ENCODE measurements at regions not wholly inside any gene's neighbourhood (a gene's known extent, or its start where the extent isn't known, plus 50 kb on each side); places are given as distances from the start of the nearest gene placed in this dataset.

GRCh38 chr20:60410618-60411264 is 452.5 kb downstream of the CDH26 start:
- TF ChIP-seq, protein P1, sequence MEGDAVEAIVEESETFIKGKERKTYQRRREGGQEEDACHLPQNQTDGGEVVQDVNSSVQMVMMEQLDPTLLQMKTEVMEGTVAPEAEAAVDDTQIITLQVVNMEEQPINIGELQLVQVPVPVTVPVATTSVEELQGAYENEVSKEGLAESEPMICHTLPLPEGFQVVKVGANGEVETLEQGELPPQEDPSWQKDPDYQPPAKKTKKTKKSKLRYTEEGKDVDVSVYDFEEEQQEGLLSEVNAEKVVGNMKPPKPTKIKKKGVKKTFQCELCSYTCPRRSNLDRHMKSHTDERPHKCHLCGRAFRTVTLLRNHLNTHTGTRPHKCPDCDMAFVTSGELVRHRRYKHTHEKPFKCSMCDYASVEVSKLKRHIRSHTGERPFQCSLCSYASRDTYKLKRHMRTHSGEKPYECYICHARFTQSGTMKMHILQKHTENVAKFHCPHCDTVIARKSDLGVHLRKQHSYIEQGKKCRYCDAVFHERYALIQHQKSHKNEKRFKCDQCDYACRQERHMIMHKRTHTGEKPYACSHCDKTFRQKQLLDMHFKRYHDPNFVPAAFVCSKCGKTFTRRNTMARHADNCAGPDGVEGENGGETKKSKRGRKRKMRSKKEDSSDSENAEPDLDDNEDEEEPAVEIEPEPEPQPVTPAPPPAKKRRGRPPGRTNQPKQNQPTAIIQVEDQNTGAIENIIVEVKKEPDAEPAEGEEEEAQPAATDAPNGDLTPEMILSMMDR (IDR thresholded peaks at IDR 0.05) = no peak
- H3K36me3 ChIP-seq = no peaks in the 10 kb centered on the region

DNA sequence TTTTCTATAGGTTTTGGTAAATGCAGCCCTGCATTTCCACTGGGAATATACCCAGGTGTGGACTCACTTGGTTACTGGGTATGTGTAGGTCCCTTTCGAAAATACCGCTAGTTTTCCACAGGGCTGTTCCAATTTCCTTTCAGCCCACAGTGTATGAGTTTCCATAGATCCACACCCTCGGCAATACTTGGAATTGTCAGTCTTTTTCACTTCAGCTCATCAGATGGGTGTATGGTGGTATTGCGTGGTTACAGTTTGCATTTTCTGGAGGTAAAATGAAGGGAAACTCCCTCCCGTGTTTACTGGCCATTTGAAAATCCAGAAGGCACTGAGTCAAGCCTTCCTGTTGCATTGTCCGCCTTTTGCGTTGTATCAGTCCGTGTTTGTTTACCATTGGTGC is 453.6 kb downstream of the CDH26 start:
- H3K4me1 ChIP-seq = no peaks in the 10 kb centered on the region
- intact Hi-C loops (cut with DNase I) = no loop called here
- no peaks in the 10 kb centered on the region for H3K36me3 ChIP-seq
- no peaks in the 10 kb centered on the region for H3K9me3 ChIP-seq
- no peaks in the 10 kb centered on the region for H3K27me3 ChIP-seq
- TF ChIP-seq, protein P1 (IDR thresholded peaks at IDR 0.05) = no peak
- no peak overlapping the region for H3K4me3 ChIP-seq
- no peak for DNase-seq (ENCODE audit: low spot score in 2 of 2)
- H3K27ac ChIP-seq = no peak overlapping the region

More at GRCh38 chr20:60410618-60411264, 452.5 kb downstream of the CDH26 start:
- H3K27me3 ChIP-seq = no peaks in the 10 kb centered on the region
- no peaks in the 10 kb centered on the region for H3K9me3 ChIP-seq
- H3K4me3 ChIP-seq = no peak overlapping the region
- DNase-seq (ENCODE audit: low spot score in 2 of 2) = no peak
- H3K27ac ChIP-seq = no peak overlapping the region
- intact Hi-C loops (cut with DNase I) = no loop called here
- H3K4me1 ChIP-seq = no peaks in the 10 kb centered on the region

DNA sequence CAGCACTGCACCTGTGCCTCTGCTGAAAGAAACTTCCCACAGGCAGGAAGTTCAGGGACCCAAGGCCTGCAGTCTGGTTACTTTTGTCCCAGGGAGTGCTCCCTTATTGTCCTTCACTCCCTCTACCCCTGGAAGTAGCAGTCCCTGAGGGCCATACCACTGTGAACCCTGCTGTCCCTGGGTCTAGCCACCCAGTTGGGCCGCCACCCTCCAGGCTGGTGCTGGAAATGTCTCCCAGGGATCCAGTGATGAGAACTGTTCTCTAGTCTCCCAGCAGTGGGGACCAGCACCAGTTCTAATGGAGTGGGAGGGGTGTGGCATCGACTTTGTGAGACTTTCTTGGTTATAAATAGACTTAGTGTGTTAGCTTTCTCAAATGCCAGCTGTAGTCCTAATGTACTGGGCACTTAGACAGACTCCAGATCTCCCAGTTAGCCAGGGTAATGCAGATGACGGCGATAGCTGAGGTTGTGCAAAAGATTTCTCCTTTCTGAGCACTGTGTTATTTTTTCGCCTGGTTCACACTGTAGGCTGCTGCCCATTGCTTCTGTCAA is 462.5 kb downstream of the CDH26 start:
- DNase-seq (ENCODE audit: low spot score in 2 of 2) = no peak
- no peaks in the 10 kb centered on the region for H3K4me1 ChIP-seq
- H3K4me3 ChIP-seq = no peak overlapping the region
- TF ChIP-seq, protein P1 (IDR thresholded peaks at IDR 0.05) = no peak
- H3K9me3 ChIP-seq = no peaks in the 10 kb centered on the region
- no peaks in the 10 kb centered on the region for H3K36me3 ChIP-seq
- no peaks in the 10 kb centered on the region for H3K27me3 ChIP-seq
- no peak overlapping the region for H3K27ac ChIP-seq
- intact Hi-C loops (cut with DNase I) = no loop called here

- intact Hi-C loops (cut with DNase I) = no loop called here
- no peaks in the 10 kb centered on the region for H3K36me3 ChIP-seq
- no peaks in the 10 kb centered on the region for H3K4me1 ChIP-seq
- no peak for DNase-seq (ENCODE audit: low spot score in 2 of 2)
- H3K4me3 ChIP-seq = no peak overlapping the region
- no peaks in the 10 kb centered on the region for H3K9me3 ChIP-seq
- no peaks in the 10 kb centered on the region for H3K27me3 ChIP-seq
- TF ChIP-seq, protein P1 (IDR thresholded peaks at IDR 0.05) = no peak
- no peak overlapping the region for H3K27ac ChIP-seq
Measured at GRCh38 chr20:60422848-60423247, 464.6 kb downstream of the CDH26 start.

DNA sequence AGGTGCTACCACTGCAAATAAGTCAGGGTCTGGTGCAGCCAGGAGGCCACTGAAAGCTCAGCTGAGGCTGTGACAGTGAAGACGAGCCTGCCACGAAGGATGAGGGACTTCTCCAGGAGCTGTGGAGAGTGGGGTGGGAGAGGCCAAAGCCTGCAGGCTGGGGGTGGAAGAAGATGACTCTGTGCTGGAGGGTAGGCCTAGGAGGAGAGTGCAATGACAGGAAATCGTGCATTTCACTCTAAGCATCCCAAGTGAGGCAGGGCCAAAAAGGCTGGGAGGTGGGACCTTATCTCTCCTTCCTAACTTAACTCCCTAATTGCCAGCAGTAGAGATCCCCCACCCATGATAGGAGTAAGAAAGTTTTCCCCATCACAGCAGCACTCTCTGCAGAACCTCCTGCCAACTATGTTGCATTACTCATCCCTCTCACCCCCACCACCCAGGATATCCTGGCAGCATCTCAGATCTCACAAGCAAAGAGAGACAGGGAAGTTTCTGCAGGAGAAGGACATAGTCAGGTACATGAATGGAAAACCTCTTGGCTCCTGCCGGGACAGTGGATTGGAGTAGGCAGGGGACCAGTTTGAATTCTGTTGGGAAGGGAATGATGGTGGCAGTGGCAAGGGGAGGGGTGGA is 466.2 kb downstream of the CDH26 start:
- intact Hi-C loops (cut with DNase I) = no loop called here

More for the DNA sequence above, 466.2 kb downstream of the CDH26 start:
- no peak overlapping the region for H3K27ac ChIP-seq
- no peaks in the 10 kb centered on the region for H3K27me3 ChIP-seq
- H3K9me3 ChIP-seq = no peaks in the 10 kb centered on the region
- no peaks in the 10 kb centered on the region for H3K36me3 ChIP-seq
- no peak for DNase-seq (ENCODE audit: low spot score in 2 of 2)
- no peaks in the 10 kb centered on the region for H3K4me1 ChIP-seq
- H3K4me3 ChIP-seq = no peak overlapping the region
- TF ChIP-seq, protein P1 (IDR thresholded peaks at IDR 0.05) = no peak

Data from ascending aorta (tissue), 2 donors.